GM12872 (cell line): ENCODE measurements at regions not wholly inside any gene's neighbourhood (a gene's known extent, or its start where the extent isn't known, plus 50 kb on each side); places are given as distances from the start of the nearest gene placed in this dataset.

ENCODE experiments used
- CTCF ChIP-seq: IDR thresholded peaks from 3 replicates; pipeline ENCODE4 v1.5.1; 2011; ENCODE audit warnings: low read depth, mild to moderate bottlenecking, low read length, moderate library complexity; ENCODE audit not compliant: insufficient read depth

GRCh38 chr1:96971849-96972602, 250.4 kb downstream of the PTBP2 start:
- no peak for TF ChIP-seq CTCF

GRCh38 chr1:96973605-96974004, 252.0 kb downstream of the PTBP2 start:
- TF ChIP-seq CTCF = no peak

GRCh38 chr1:96978444-96978843, 256.9 kb downstream of the PTBP2 start:
- TF ChIP-seq CTCF = no peak

- no peak for TF ChIP-seq CTCF
Observed at GRCh38 chr1:96978901-96979300, 257.3 kb downstream of the PTBP2 start.

- no peak for TF ChIP-seq CTCF
Observed at GRCh38 chr1:96979304-96980268, 258.0 kb downstream of the PTBP2 start.

GRCh38 chr1:96980448-96980847, 258.9 kb downstream of the PTBP2 start:
- TF ChIP-seq CTCF = no peak

- no peak for TF ChIP-seq CTCF
Observed at GRCh38 chr1:96981181-96981580, 259.6 kb downstream of the PTBP2 start.
